IMR-90 (cell line): ENCODE measurements at regions not wholly inside any gene's neighbourhood (a gene's known extent, or its start where the extent isn't known, plus 50 kb on each side); places are given as distances from the start of the nearest gene placed in this dataset.

Source experiments
- CEBPB ChIP-seq: IDR thresholded peaks from 2 replicates; pipeline ENCODE4 v1.6.1; 2012; ENCODE audit warnings: low read depth, low read length, improper control_type of control experiment
- CHD1 ChIP-seq: IDR thresholded peaks from 2 replicates; pipeline ENCODE4 v1.6.1; 2012; ENCODE audit warnings: low read depth, low read length, improper control_type of control experiment
- MAFK ChIP-seq: IDR thresholded peaks from 2 replicates; pipeline ENCODE4 v1.6.1; 2012; ENCODE audit warnings: low read depth, low read length, improper control_type of control experiment
- MAZ ChIP-seq: IDR thresholded peaks from 2 replicates; pipeline ENCODE4 v1.6.1; 2012; ENCODE audit warnings: low read depth, mild to moderate bottlenecking, low read length, improper control_type of control experiment, moderate library complexity, borderline replicate concordance
- MXI1 ChIP-seq: IDR thresholded peaks from 2 replicates; pipeline ENCODE4 v1.6.1; 2012; ENCODE audit warnings: low read depth, mild to moderate bottlenecking, low read length, moderate library complexity, borderline replicate concordance
- POLR2A ChIP-seq: IDR thresholded peaks from 2 replicates; pipeline ENCODE4 v1.6.1; 2012; ENCODE audit warnings: mild to moderate bottlenecking, low read depth, low read length
- RAD21 ChIP-seq: IDR thresholded peaks from 2 replicates; pipeline ENCODE4 v1.6.1; 2012; ENCODE audit warnings: low read length, improper control_type of control experiment
- TF ChIP-seq, protein P1 (sequence below): conservative IDR thresholded peaks from 2 replicates; pipeline ENCODE4 v1.5.1; 2012; ENCODE audit warnings: mild to moderate bottlenecking, low read depth, low read length, improper control_type of control experiment
- TF ChIP-seq, protein P2 (sequence below): fragments of 150-350 bp; IDR thresholded peaks from 2 replicates; pipeline ENCODE4 v1.6.1; 2017; ENCODE audit warnings: mild to moderate bottlenecking, antibody characterized with exemption, low read length, low read depth
- TF ChIP-seq, protein P3 (sequence below): fragments of 150-350 bp; IDR thresholded peaks from 2 replicates; pipeline ENCODE4 v1.6.1; 2016; ENCODE audit warnings: low read depth, mild to moderate bottlenecking, low read length, moderate library complexity, borderline replicate concordance

DNA sequence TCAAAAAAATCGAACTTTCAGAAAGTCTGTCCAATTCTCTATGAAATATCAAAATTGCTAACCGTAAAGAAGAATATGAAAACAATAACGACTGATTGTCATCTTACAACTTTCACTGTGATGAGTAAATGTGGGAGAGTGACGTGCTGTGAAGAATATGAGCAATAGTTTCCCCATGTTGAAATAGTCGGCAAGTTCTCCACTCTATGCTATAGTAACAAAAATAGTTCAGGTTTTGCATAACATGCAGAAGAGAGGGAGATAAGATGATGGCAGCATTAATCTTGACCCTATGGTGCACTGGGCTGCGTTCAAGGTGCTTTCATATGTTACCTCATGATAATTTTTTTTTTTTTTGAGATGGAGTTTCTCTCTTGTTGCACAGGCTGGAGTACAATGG is 196.8 kb upstream of the CYRIA start:
- TF ChIP-seq, protein P1, sequence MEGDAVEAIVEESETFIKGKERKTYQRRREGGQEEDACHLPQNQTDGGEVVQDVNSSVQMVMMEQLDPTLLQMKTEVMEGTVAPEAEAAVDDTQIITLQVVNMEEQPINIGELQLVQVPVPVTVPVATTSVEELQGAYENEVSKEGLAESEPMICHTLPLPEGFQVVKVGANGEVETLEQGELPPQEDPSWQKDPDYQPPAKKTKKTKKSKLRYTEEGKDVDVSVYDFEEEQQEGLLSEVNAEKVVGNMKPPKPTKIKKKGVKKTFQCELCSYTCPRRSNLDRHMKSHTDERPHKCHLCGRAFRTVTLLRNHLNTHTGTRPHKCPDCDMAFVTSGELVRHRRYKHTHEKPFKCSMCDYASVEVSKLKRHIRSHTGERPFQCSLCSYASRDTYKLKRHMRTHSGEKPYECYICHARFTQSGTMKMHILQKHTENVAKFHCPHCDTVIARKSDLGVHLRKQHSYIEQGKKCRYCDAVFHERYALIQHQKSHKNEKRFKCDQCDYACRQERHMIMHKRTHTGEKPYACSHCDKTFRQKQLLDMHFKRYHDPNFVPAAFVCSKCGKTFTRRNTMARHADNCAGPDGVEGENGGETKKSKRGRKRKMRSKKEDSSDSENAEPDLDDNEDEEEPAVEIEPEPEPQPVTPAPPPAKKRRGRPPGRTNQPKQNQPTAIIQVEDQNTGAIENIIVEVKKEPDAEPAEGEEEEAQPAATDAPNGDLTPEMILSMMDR = no peak
- TF ChIP-seq CHD1 = no peak
- TF ChIP-seq, protein P2, sequence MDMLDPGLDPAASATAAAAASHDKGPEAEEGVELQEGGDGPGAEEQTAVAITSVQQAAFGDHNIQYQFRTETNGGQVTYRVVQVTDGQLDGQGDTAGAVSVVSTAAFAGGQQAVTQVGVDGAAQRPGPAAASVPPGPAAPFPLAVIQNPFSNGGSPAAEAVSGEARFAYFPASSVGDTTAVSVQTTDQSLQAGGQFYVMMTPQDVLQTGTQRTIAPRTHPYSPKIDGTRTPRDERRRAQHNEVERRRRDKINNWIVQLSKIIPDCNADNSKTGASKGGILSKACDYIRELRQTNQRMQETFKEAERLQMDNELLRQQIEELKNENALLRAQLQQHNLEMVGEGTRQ = no peak
- TF ChIP-seq POLR2A = no peak
- no peak for TF ChIP-seq MAZ
- no peak for TF ChIP-seq RAD21
- TF ChIP-seq MXI1 = no peak
- no peak for TF ChIP-seq MAFK
- TF ChIP-seq, protein P3, sequence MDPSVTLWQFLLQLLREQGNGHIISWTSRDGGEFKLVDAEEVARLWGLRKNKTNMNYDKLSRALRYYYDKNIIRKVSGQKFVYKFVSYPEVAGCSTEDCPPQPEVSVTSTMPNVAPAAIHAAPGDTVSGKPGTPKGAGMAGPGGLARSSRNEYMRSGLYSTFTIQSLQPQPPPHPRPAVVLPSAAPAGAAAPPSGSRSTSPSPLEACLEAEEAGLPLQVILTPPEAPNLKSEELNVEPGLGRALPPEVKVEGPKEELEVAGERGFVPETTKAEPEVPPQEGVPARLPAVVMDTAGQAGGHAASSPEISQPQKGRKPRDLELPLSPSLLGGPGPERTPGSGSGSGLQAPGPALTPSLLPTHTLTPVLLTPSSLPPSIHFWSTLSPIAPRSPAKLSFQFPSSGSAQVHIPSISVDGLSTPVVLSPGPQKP = no peak
- no peak for TF ChIP-seq CEBPB
